GM21360 (cell line): ENCODE measurements at regions not wholly inside any gene's neighbourhood (a gene's known extent, or its start where the extent isn't known, plus 50 kb on each side); places are given as distances from the start of the nearest gene placed in this dataset.
"Not testable (repeated sequence)": the region's sequence is repeated elsewhere in the genome, so short reads cannot be mapped to it uniquely, and the experiment has no call there.

Experiments
- ATAC-seq: cut with Tn5 transposase; IDR thresholded peaks from one replicate; pipeline ENCODE4 v1.9.1; 2021; ENCODE audit warnings: mild to moderate bottlenecking, moderate library complexity; ENCODE audit not compliant: unreplicated experiment

- ATAC-seq: no peak
Measured at GRCh38 chr17:64773386-64773835, 111.3 kb upstream of the SMURF2 start.

GRCh38 chr17:64772845-64773299, 110.8 kb upstream of the SMURF2 start:
- ATAC-seq: no peak

- ATAC-seq: no peak
Measured at GRCh38 chr17:64771980-64772844, 110.1 kb upstream of the SMURF2 start.

GRCh38 chr17:64769712-64770111, 107.6 kb upstream of the SMURF2 start:
- ATAC-seq: no peak

GRCh38 chr17:64767269-64767997, 105.3 kb upstream of the SMURF2 start:
- no peak for ATAC-seq

GRCh38 chr17:64765191-64765889, 103.2 kb upstream of the SMURF2 start:
- ATAC-seq: no peak

DNA sequence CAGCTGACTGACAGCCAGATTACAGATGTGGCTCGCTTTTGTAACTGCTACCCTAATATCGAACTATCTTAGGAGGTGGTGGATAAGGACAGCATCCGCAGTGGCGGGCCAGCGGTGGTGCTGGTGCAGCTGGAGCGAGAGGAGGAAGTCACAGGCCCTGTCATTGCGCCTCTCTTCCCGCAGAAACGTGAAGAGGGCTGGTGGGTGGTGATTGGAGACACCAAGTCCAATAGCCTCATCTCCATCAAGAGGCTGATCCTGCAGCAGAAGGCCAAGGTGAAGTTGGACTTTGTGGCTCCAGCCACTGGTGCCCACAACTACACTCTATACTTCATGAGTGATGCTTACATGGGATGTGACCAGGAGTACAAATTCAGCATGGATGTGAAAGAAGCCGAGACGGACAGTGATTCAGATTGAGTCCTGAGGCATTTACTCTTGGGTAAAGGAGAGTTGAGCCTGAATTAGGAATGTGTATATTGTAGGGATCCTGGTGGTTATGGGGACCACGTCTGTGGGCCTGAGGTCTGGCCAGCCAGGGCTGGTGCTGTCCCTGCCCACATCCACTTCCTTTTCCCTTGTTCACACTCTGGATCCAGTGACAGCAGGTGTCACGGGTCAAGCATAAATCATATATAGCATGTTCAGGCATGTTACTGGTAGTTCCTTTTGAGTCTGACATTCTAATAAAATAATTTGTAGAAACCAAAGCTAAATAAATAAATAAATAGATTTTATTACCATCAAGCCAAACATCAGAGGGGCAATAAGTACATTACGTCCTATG, 89.0 kb upstream of the SMURF2 start:
- ATAC-seq: no peak

DNA sequence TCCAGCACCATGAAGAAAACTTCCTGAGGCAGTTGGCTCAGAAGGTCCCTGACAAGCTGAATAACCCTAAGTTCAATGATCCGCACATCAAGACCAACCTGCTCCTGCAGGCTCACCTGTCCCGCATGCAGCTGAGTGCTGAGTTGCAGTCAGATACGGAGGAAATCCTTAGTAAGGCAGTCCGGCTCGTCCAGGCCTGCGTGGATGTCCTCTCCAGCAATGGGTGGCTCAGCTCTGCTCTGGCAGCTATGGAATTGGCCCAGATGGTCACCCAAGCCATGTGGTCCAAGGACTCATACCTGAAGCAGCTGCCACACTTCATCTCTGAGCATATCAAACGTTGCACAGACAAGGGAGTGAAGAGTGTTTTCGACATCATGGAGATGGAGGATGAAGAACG, 88.4 kb upstream of the SMURF2 start:
- ATAC-seq: no peak

DNA sequence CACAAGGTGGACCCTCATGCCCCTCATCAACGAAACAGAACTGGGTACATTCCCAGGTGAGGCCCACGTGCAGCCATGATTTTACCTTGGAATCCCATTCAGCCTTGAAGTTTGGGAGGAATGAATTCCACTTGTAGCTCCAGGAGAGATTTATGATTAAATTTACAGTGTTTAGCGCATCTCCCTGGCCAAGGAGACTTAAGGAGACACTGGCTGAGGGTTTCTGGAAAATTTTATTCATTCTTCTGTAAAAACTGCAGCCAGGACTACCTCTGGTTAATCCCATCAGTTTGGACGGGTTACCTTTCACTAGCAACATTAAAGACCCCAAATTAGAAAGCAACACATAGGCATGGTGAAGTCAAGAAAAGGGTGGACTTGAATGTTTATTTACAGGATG, 87.2 kb upstream of the SMURF2 start:
- no peak for ATAC-seq

DNA sequence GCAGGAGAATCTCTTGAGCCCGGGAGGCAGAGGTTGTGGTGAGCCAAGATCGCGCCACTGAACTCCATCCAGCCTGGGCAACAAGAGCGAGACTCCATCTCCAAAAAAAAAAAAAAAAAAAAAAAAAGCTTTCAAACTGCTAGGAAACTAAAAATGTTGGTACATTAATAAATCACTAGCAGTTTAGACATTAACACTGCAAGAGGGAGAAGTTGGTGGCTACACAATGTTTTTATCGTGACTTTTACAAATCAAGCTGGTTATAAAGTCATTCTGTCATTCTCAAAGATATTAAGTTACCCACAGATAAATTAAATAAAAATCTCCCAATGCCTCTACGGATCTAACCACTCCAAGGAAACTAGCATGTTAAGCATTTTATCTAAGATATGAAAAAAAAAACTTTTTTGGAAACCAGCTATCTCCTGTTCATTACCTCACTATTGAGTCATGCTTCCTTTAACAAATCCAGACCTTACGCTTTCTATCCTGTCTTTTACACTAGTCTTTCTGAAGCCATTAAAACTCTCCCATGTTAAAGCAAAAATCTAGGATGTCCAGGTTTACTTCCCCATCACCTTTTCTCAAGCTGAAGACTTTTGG, 85.9 kb upstream of the SMURF2 start:
- ATAC-seq: no peak

DNA sequence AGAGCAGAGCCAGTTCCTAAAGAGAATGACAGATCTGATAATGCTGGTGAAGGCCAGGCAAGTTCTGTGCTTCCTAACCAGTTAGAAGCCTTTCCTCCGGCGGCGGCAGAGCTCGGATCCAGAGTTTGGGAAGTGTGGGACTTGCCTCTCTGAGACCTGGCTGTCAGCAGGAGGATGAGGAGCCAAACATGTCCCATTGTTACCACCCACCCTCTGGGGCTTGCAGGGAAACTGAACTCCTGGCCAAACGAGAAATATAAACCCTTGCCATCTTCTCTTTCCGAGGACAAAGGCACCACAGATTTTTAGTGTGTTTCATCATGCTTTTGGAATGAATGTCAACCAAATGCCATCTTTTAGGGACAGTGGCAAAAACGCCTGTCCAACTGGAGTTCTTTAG, 80.2 kb upstream of the SMURF2 start:
- ATAC-seq: no peak

DNA sequence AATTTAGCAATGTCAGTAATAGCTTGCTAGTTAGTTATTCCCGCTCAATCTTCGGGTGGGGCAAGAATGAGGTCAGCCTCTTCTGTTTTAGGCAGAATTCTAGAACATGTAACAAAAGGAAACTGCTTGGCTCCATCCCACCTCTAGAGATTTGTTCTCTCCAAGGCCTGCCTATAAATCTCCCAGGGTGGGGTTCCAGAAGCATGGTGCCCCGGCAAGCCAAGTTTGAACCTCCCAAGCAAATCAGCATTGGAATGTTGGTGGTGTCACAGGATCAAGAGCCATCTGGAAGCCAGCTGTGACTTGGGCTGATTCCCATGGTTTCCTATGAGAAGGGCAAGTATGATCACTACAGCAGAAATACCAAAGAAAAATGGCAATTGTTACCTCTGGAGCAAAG, 79.8 kb upstream of the SMURF2 start:
- ATAC-seq: not testable (repeated sequence)

DNA sequence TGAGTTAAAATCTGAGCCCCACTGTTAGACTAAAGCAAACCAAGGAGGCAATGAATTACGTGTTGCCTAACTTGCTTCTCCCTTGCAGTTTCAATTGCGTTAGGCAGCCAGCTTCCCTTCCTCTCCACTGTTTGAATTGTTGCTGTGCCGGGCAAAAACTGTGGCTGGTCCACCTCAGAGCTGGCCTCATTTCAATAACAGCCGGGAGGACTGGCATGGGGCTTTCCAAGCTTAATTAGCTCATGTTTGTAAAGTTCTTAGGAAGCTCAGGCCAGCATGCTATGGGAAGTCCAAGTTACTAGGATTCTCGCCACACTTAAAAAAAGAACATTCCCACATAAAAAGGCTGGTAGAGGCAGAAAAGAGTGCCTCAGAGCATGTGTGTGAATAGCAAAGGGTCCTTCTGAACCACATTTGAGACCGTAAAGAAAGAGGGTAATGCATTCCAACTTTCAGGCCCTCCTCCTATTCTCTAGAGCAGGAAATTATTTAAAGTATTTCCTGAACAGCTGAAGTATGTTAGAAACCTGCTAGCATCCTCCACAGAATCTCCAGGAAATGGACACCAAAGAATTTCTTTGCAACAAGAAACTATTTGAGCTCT, 79.0 kb upstream of the SMURF2 start:
- no peak for ATAC-seq

DNA sequence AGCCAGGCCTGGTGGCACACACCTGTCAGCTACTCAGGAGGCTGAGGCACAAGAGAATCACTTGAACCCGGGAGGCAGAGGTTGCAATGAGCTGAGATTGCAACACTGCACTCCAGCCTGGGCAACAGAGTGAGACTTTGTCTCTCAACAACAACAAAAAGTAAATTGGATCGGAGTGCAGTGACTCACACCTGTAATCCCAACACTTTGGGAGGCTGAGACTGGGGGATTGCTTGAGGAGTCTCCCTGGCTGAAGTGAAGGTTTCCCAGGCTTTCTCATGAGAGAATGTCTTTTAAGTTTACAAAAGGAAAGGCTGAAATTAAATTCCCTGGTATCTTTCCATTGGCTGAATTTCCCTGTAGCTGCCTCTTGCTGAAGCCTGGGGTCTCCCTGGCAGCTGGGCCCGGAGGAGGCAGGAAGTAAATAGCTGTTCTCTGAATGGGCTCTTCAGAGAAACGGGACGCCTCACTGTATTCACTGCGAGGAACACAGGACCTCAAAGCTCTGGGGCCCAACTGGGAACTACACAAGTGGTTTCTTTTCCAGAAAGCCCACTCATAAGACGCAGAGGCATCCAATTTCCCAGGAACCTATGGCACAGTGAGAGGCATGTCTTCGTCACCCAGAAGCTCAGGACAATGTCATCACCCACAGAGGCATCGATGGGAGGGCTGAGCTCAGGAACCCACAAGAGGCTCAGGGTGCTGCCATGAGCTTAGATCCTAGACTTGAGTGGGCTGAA, 77.4 kb upstream of the SMURF2 start:
- ATAC-seq: no peak

GRCh38 chr17:64736804-64737492, 74.8 kb upstream of the SMURF2 start:
- no peak for ATAC-seq

GRCh38 chr17:64732336-64733006, 70.4 kb upstream of the SMURF2 start:
- no peak for ATAC-seq

- not testable (repeated sequence) for ATAC-seq
Measured at GRCh38 chr17:64730023-64730422, 67.9 kb upstream of the SMURF2 start.

GRCh38 chr17:64729201-64729600, 67.1 kb upstream of the SMURF2 start:
- ATAC-seq: no peak
